H9 (cell line): ENCODE measurements at regions not wholly inside any gene's neighbourhood (a gene's known extent, or its start where the extent isn't known, plus 50 kb on each side); places are given as distances from the start of the nearest gene placed in this dataset.

Source experiments
- DNase-seq: peaks from one replicate; pipeline ENCODE4 v3.0.0-alpha.2; 2017
- H2AFZ ChIP-seq: one replicate; pipeline ENCODE4 v1.6.1; 2013; ENCODE audit warnings: mild to moderate bottlenecking, low read length, control low read depth, moderate library complexity
- H2AK5ac ChIP-seq: 2 replicates; pipeline ENCODE4 v1.6.1; 2013; ENCODE audit warnings: low read length, control low read depth, mixed read lengths; ENCODE audit not compliant: insufficient read length
- H2BK120ac ChIP-seq: one replicate; pipeline ENCODE4 v1.6.1; 2013; ENCODE audit warnings: low read depth, mild to moderate bottlenecking, low read length, control low read depth, inconsistent platforms; ENCODE audit not compliant: poor library complexity, severe bottlenecking
- H2BK12ac ChIP-seq: 2 replicates; pipeline ENCODE4 v1.6.1; 2013; ENCODE audit warnings: low read length, control low read depth, mixed read lengths, low read depth; ENCODE audit not compliant: insufficient read length
- H2BK15ac ChIP-seq: 2 replicates; pipeline ENCODE4 v1.6.1; 2013; ENCODE audit warnings: low read depth, low read length, control low read depth
- H2BK20ac ChIP-seq: one replicate; pipeline ENCODE4 v1.6.1; 2013; ENCODE audit warnings: low read depth, mild to moderate bottlenecking, low read length, control low read depth, inconsistent platforms; ENCODE audit not compliant: poor library complexity, severe bottlenecking
- H2BK5ac ChIP-seq: 2 replicates; pipeline ENCODE4 v1.6.1; 2013; ENCODE audit warnings: low read length, control low read depth, mixed read lengths; ENCODE audit not compliant: insufficient read length
- H3K14ac ChIP-seq: 2 replicates; pipeline ENCODE4 v1.6.1; 2013; ENCODE audit warnings: low read length, control low read depth; ENCODE audit not compliant: insufficient read depth
- H3K18ac ChIP-seq: 2 replicates; pipeline ENCODE4 v1.6.1; 2013; ENCODE audit warnings: low read depth, mild to moderate bottlenecking, mixed read lengths, low read length, control low read depth; ENCODE audit not compliant: insufficient read length
- H3K23ac ChIP-seq: 2 replicates; pipeline ENCODE4 v1.6.1; 2013; ENCODE audit warnings: low read length, control low read depth, mixed read lengths, low read depth; ENCODE audit not compliant: insufficient read length
- H3K23me2 ChIP-seq: 2 replicates; pipeline ENCODE4 v1.6.1; 2013; ENCODE audit warnings: low read depth, mild to moderate bottlenecking, mixed read lengths, low read length, control low read depth; ENCODE audit not compliant: insufficient read length, poor library complexity, severe bottlenecking
- H3K27ac ChIP-seq: 2 replicates; pipeline ENCODE4 v1.5.1; 2013; ENCODE audit warnings: low read length, control low read depth, mixed read lengths, low read depth; ENCODE audit not compliant: insufficient read length
- H3K27me3 ChIP-seq: 2 replicates; pipeline ENCODE4 v1.6.1; 2013; ENCODE audit warnings: low read length, control low read depth, inconsistent platforms; ENCODE audit not compliant: insufficient read depth
- H3K4ac ChIP-seq: 2 replicates; pipeline ENCODE4 v1.6.1; 2013; ENCODE audit warnings: low read depth, mild to moderate bottlenecking, control low read depth, inconsistent platforms, low read length, moderate library complexity
- H3K4me1 ChIP-seq: 2 replicates; pipeline ENCODE4 v1.6.1; 2013; ENCODE audit warnings: low read length, control low read depth, inconsistent platforms; ENCODE audit not compliant: insufficient read depth
- H3K4me2 ChIP-seq: 2 replicates; pipeline ENCODE4 v1.6.1; 2013; ENCODE audit warnings: low read length, control low read depth, mixed read lengths; ENCODE audit not compliant: insufficient read length, insufficient read depth
- H3K56ac ChIP-seq: 2 replicates; pipeline ENCODE4 v1.6.1; 2013; ENCODE audit warnings: low read depth, mild to moderate bottlenecking, mixed read lengths, low read length, control low read depth; ENCODE audit not compliant: insufficient read length
- H3K79me1 ChIP-seq: 2 replicates; pipeline ENCODE4 v1.6.1; 2013; ENCODE audit warnings: low read depth, mild to moderate bottlenecking, moderate library complexity, low read length, control low read depth, inconsistent platforms; ENCODE audit not compliant: insufficient read depth, poor library complexity, severe bottlenecking
- H3K79me2 ChIP-seq: 2 replicates; pipeline ENCODE4 v1.6.1; 2013; ENCODE audit warnings: low read length, control low read depth, inconsistent platforms; ENCODE audit not compliant: insufficient read depth
- H3K9ac ChIP-seq: 2 replicates; pipeline ENCODE4 v1.6.1; 2013; ENCODE audit warnings: low read length, control low read depth, mixed read lengths; ENCODE audit not compliant: insufficient read length; ENCODE audit errors: extremely low read depth
- H3K9me3 ChIP-seq: one replicate; pipeline ENCODE4 v1.6.1; 2013; ENCODE audit warnings: low read depth, low read length, inconsistent platforms; ENCODE audit not compliant: control insufficient read depth
- H3T11ph ChIP-seq: one replicate; pipeline ENCODE4 v1.6.1; 2013; ENCODE audit warnings: mild to moderate bottlenecking, low read length, control low read depth, inconsistent platforms
- H4K20me1 ChIP-seq: one replicate; pipeline ENCODE4 v1.6.1; 2013; ENCODE audit not compliant: control insufficient read depth, insufficient read length, insufficient read depth
- H4K5ac ChIP-seq: 2 replicates; pipeline ENCODE4 v1.6.1; 2013; ENCODE audit warnings: low read depth, mild to moderate bottlenecking, mixed read lengths, low read length, control low read depth; ENCODE audit not compliant: insufficient read length
- H4K8ac ChIP-seq: replicated peaks from 2 replicates; pipeline ENCODE4 v1.6.1; 2013; ENCODE audit warnings: low read length, control low read depth, mixed read lengths, low read depth; ENCODE audit not compliant: insufficient read length
- H4K91ac ChIP-seq: 2 replicates; pipeline ENCODE4 v1.6.1; 2013; ENCODE audit warnings: low read depth, mild to moderate bottlenecking, moderate library complexity, mixed read lengths, low read length, control low read depth; ENCODE audit not compliant: insufficient read length
- H3K27ac Mint-ChIP-seq, 3 experiments: 2 replicates in 2 of 3; 3 replicates in 1 of 3; pipeline ENCODE4 v1.8.0; 2020 to 2021; ENCODE audit warnings: mixed read lengths in 3 of 3, mild to moderate bottlenecking in 1 of 3, moderate library complexity in 1 of 3
- H3K27me3 Mint-ChIP-seq: 2 replicates; pipeline ENCODE4 v1.8.0; 2021; ENCODE audit warnings: low read depth, mild to moderate bottlenecking, moderate library complexity, mixed read lengths
- H3K36me3 Mint-ChIP-seq, 3 experiments: 2 replicates in 2 of 3; 3 replicates in 1 of 3; pipeline ENCODE4 v1.8.0; 2020 to 2021; ENCODE audit warnings: low read depth in 3 of 3, mixed read lengths in 3 of 3; ENCODE audit not compliant: insufficient read depth in 1 of 3
- H3K4me1 Mint-ChIP-seq, 2 experiments: 2 replicates each; pipeline ENCODE4 v1.8.0; 2020; ENCODE audit warnings: mixed read lengths in 2 of 2
- H3K4me3 Mint-ChIP-seq, 2 experiments: 2 replicates in 1 of 2; 3 replicates in 1 of 2; pipeline ENCODE4 v1.8.0; 2020 to 2021; ENCODE audit warnings: mild to moderate bottlenecking in 2 of 2, mixed read lengths in 2 of 2, moderate library complexity in 1 of 2
- H3K9me3 Mint-ChIP-seq, 2 experiments: 2 replicates in 1 of 2; 3 replicates in 1 of 2; pipeline ENCODE4 v1.8.0; 2020; ENCODE audit warnings: mild to moderate bottlenecking in 2 of 2, mixed read lengths in 2 of 2, moderate library complexity in 1 of 2
- whole genome bisulfite sequencing: extraction: QIAGEN DNeasy Blood & Tissue Kit; methylation state at CpG from one replicate; pipeline ENCODE4 v1.1.7; 2013; ENCODE audit warnings: missing lambda C conversion rate, low lambda C conversion rate, mixed read lengths; ENCODE audit not compliant: insufficient read length; ENCODE audit errors: extremely low coverage; 5-methylcytosine and 5-hydroxymethylcytosine counted together
- TF ChIP-seq, protein P1 (sequence below): fragments of 200-600 bp; sonication (generic); conservative IDR thresholded peaks from 3 replicates; pipeline ENCODE4 v1.8.0; 2021; ENCODE audit warnings: antibody characterized with exemption, mild to moderate bottlenecking

DNA sequence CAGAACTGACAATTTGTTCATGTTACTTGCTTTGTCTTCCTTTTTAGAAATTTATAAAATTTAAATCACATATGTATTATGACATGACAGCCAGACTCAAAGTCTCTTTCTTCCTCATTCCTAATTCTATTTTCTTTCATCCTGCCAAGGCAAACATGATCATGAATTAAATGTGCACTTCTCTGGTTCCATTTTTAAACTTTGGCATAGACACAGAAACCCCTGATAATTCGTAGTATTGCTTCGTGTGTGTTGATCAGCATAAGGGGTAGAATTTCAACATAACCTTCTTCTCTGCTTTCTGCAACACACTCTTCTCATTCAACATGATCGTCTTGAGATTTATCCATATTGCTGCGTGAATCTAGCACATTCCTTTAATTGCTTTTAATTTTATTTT is 156.5 kb downstream of the AIPL1 start:
- Histone ChIP-seq H3K18ac (no peak overlapping the region), H4K8ac (no peak overlapping the region), H3K4me1 (peaks cover 2% of the 10 kb centered on the region; the same call in 1 of the 2 replicates), H3K79me1 (no peaks in the 10 kb centered on the region), H3K9ac (no peak overlapping the region), H3K27ac (no peak overlapping the region), H3K4me2 (no peak overlapping the region), H2AFZ (no peak overlapping the region), H4K20me1 (no peaks in the 10 kb centered on the region), H4K5ac (no peak overlapping the region), H2BK15ac (no peak overlapping the region), H2BK12ac (no peak overlapping the region), H2BK20ac (no peak overlapping the region), H3K9me3 (no peaks in the 10 kb centered on the region), H2BK5ac (no peak overlapping the region), H3K23me2 (no peaks in the 10 kb centered on the region), H3K4ac (no peak overlapping the region), H2BK120ac (no peak overlapping the region), H3K56ac (no peak overlapping the region), H3K14ac (no peak overlapping the region), H3T11ph (no peak overlapping the region), H2AK5ac (no peak overlapping the region), H3K79me2 (no peaks in the 10 kb centered on the region), H3K23ac (no peak overlapping the region), H4K91ac (no peak overlapping the region), H3K27me3 (no peaks in the 10 kb centered on the region)
- no CpG with 5 or more reads among the region's 4 CpGs for WGBS
- Mint-ChIP-seq H3K9me3 (no peaks in the 10 kb centered on the region; a peak in 2 of 5 replicates), H3K4me1 (peaks cover 6 to 10% of the 10 kb centered on the region in 2 experiments), H3K4me3 (no peak overlapping the region), H3K27ac (no peak overlapping the region; a peak in 1 of 7 replicates), H3K27me3 (peaks cover 2% of the 10 kb centered on the region; the same call in 1 of the 2 replicates), H3K36me3 (peaks cover 0 to under 1% (median 0%) of the 10 kb centered on the region in 3 experiments; a peak in 1 of 7 replicates)
- TF ChIP-seq, protein P1, sequence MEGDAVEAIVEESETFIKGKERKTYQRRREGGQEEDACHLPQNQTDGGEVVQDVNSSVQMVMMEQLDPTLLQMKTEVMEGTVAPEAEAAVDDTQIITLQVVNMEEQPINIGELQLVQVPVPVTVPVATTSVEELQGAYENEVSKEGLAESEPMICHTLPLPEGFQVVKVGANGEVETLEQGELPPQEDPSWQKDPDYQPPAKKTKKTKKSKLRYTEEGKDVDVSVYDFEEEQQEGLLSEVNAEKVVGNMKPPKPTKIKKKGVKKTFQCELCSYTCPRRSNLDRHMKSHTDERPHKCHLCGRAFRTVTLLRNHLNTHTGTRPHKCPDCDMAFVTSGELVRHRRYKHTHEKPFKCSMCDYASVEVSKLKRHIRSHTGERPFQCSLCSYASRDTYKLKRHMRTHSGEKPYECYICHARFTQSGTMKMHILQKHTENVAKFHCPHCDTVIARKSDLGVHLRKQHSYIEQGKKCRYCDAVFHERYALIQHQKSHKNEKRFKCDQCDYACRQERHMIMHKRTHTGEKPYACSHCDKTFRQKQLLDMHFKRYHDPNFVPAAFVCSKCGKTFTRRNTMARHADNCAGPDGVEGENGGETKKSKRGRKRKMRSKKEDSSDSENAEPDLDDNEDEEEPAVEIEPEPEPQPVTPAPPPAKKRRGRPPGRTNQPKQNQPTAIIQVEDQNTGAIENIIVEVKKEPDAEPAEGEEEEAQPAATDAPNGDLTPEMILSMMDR: no peak
- DNase-seq: no peak
